ENCODE measurements at regions not wholly inside any gene's neighbourhood (a gene's known extent, or its start where the extent isn't known, plus 50 kb on each side); places are given as distances from the start of the nearest gene placed in this dataset.
"Not testable (repeated sequence)": the region's sequence is repeated elsewhere in the genome, so short reads cannot be mapped to it uniquely, and the experiment has no call there.

- DNase-seq (ENCODE audit: low read depth): no peak
Measured at GRCh38 chr9:90062982-90063381, 458.2 kb downstream of the GADD45G start.

DNA sequence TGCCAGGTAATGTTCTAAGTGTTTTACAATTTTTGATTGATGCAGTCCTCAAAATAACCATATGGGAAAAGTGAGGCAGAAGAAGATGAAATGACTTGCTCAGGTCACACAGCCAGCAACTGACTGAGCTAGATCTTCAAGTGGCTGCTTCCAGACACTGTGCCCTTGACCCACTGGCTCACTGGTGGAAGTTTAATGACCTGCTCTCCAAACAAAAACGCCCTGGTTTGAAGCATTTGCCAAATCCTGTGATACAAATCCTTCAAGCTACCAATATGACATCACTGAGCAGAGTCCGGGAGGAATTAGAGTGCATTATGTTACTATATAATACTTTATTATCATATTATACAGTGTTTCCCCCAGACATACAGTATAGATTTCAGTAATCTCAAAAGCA is 459.4 kb downstream of the GADD45G start:
- DNase-seq (ENCODE audit: low read depth): no peak

DNA sequence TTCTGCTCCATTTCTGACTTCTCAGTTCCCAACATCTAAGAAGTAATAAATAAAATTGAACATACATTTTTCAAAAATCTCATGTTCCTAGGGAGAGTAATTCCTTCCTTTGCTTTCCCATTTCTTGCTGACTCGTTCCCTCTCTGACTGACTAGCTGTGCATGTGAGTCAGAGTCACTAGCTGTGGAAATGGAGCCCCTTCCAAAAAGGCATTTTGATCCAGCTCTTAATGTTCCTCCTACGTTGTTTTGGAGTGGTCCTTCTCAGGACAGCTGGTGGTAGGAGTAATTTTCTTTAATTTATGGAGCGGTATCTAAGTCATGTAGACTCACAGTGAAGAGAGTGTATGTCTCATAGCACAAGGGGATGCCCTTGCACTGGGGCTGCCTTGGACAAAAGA is 460.2 kb downstream of the GADD45G start:
- no peak for DNase-seq (ENCODE audit: low read depth)

- no peak for DNase-seq (ENCODE audit: low read depth)
Measured at GRCh38 chr9:90065851-90066250, 461.0 kb downstream of the GADD45G start.

- no peak for DNase-seq (ENCODE audit: low read depth)
Measured at GRCh38 chr9:90069085-90069484, 464.3 kb downstream of the GADD45G start.

DNA sequence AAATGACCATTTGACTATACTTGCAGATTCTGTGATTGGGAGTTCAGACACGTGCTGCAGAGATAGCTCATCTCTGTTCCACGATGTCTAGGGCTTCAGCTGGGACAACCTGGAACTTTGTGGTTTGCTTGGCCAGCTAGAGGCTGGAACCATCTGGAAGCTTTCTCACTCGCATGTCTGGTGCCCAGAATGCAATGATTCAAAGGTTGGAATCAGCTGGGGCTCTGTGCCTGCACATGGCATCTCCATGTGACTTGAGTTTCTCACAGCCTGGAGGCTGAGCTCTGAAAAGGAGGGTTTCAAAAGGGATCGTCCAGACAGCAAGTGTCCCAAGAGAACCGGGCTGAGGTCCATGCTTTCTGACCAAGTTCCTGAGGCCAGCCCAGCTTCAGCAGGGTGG is 465.2 kb downstream of the GADD45G start:
- DNase-seq (ENCODE audit: low read depth): no peak

DNA sequence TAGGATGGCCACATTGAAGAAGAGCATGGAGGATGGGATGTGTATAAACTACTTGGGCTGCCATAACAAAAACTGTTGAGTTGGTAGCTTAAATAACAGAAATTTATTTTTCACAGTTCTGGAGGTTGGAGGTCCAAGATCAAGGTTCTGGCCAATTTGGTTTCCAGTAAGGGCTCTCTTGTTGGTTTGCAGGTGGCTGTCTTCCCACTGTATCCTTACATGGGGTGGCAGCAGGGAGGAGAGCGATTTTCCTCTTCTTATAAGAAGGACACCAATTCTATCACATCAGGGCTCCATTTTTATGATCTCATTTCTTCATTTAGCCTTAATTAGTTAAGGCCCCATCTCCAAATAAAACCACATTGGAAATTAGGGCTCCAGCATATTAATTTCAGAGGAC is 465.7 kb downstream of the GADD45G start:
- no peak for DNase-seq (ENCODE audit: low read depth)

DNA sequence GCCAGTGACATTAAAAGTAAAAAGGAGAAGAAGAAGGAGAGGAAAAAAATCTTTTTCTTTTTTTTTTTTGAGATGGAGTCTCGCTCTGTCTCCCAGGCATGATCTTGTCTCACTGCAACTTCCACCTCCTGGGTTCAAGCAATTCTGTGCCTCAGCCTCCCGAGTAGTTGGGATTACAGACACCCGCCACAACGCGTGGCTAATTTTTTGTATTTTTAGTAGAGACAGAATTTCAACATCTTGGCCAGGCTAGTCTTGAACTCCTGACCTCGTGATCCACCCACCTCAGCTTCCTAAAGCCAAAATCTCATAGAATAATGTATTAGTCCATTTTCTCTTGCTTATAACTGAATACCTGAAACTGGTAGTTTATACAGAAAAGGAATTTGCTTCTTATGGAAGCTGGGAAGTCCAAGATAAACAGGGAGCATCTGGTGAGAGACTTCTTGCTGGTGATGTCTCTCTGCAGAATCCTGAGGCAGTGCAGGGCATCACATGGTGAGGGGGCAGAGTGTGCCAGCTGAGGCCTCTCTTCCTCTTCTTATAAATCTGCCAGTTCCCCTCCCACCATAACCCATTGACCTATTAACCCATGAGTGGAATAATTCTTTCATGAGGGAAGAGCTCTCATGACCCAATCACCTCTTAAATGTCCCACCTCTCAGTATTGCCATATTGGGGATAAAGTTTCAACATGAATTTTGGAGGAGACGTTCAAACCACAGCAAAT is 466.3 kb downstream of the GADD45G start:
- no peak for DNase-seq (ENCODE audit: low read depth)

- no peak for DNase-seq (ENCODE audit: low read depth)
Measured at GRCh38 chr9:90073186-90073945, 468.6 kb downstream of the GADD45G start.

DNA sequence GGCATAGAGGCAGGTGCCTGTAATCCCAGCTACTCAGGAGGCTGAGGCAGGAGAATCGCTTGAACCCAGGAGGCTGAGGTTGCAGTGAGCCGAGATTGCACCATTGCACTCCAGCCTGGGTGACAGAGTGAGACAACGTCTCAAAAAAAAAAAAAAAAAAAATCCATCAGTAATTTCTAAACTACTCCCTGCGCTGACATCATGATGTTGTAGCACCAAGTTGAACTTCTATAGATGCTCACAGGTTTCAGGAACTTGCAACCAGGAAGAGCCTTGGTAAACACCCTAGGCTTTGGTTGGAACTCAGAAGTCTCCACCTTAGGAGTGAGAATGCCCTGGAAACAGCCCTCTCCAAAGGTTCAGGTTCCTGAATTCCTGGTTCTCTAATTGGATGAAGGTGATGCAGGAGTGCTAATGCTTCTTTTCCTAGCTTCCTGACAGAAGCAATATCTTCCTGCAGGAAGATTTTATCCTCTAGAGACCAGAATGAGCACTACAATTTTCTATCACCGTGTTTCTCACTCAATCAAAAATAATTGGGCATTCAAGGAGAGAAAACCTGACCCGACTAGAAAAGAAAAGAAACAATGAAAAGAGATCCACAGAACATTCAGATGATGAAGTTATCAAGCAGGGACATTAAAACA is 469.6 kb downstream of the GADD45G start:
- DNase-seq (ENCODE audit: low read depth): no peak

DNA sequence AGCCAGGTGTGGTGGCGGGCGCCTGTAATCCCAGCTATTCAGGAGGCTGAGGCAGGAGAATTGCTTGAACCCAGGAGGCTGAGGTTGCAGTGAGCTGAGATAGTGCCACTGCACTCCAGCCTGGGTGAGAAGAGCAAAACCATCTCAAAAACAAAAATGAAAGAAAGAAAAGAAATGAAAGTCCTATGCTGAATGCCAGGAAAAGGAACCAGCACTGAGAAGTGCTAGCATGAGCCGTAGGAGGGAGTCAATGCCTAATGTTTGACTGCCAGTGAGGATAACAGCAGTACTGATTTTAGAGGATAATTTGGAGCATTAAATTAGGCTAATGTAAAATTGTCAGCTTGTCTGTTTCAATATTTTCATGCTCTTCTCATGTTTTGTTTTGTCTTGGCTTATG is 472.8 kb downstream of the GADD45G start:
- DNase-seq (ENCODE audit: low read depth): not testable (repeated sequence)

GRCh38 chr9:90078988-90079421 is 474.2 kb downstream of the GADD45G start:
- no peak for DNase-seq (ENCODE audit: low read depth)

DNA sequence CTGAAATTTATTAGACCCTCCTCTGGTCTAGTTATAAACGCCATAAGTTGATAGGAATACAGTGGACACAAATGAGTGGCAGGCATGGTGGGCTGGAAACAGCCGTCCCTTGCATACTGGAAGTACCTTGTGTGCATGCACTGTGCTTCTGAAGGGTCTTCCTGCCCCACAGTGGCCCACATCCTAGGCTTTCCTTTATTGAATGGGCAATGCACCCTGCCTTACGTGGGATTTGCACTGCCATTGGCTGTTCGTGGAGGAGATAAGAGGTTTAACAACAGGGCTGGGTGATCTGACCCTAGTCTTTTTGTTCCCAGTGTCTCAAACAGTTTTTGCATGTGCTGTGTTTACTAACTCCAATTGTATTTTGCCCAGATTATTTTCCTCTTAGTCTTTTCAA is 480.8 kb downstream of the GADD45G start:
- DNase-seq (ENCODE audit: low read depth): no peak

DNA sequence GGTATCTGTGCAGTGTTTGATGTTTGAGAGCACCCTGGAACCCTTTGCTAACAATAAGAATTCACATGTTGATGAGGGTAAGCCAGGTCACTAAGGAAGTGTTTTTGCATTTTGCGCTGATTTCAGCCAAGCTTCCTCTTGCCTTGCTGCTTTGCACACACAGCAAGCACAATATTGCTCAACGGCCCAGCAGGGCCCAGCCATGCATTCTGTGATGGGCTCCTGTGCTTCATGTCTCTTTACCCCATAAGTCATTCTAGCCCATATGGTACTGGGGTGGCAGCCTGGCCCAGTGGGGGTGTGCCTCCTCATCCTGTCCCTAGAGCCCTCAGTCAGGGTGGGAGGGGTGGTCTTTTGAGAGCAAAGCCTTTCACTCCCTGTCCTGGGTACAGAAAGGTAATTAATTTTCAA is 481.3 kb downstream of the GADD45G start:
- DNase-seq (ENCODE audit: low read depth): no peak

GRCh38 chr9:90088434-90088833 is 483.6 kb downstream of the GADD45G start:
- no peak for DNase-seq (ENCODE audit: low read depth)

GRCh38 chr9:90088856-90089255 is 484.0 kb downstream of the GADD45G start:
- DNase-seq (ENCODE audit: low read depth): no peak

DNA sequence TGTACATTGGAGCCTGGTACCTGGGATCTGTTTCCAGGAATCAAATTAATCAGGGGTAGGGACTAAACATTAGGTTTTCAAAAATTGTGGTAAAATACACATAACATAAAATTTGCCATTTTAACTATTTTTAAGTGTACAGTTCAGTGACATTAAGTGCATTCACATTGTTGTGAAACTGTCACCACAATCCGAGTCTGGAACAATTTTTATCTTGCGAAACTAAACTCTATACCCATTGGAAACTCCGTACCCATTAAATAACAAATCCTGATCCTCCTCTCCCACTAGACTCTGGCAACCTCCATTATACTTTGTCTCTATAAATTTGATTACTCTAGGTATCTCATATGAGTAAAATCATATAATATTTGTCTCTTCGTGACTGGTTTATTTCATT is 486.2 kb downstream of the GADD45G start:
- DNase-seq (ENCODE audit: low read depth): no peak

DNA sequence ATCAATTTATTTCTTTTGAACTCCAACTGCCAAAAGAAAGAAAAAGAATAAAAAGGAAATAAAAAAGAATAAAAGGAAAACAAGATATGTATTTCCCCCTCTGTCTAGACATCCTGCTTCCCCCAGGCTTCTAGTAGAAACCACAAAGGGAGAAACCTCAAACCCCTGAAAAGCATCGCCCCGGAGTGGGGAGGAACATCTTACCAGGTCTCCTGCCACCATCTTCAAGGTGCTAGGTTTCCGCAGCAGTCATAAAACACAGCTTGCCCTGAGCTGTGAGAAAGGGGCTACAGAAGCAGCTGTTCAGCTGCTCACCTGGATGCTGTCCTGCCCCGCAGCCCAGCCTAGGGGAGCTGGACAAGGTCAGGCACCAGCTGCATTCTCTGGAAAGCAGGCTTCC is 487.7 kb downstream of the GADD45G start:
- DNase-seq (ENCODE audit: low read depth): no peak

- no peak for DNase-seq (ENCODE audit: low read depth)
Measured at GRCh38 chr9:90095682-90096081, 490.9 kb downstream of the GADD45G start.

DNA sequence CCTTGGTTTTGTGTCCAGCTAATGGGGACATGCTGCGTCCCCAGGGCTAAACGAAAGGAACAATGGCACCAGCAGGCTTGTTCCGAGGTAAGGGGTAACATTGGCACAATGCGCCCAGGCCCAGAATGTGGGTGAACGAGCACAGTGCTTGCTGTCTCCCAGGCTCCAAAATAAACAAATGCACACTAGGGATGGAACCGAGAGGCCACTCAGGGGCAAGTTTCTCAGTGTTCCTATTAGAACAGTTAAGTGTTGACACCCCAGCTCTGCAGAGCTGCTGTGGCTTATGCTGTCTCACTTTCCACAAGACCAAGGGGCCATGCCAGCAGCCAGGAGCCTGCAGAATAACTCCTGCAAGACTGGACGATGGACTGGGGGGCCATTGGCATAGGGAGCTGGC is 492.4 kb downstream of the GADD45G start:
- DNase-seq (ENCODE audit: low read depth): no peak

DNA sequence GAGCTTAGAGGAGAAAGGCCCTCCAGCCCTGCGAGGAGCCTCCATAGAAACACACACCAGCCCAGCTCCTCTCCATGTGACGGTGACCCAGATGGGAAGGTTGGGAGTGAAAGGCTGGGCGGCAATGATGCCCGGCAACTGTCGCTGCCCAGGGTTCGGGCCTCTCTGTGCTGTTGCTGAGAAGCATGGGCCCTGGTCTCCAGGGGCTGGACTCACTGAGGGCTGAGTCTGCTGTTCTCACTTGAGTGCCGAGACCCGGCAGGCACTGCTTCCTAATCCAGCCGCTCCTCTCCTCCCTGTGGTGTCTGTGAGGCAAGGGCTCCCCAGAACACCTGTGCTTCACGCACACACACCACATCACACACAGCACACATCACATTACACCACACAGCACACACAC is 493.6 kb downstream of the GADD45G start:
- no peak for DNase-seq (ENCODE audit: low read depth)

GRCh38 chr9:90099262-90099963 is 494.6 kb downstream of the GADD45G start:
- no peak for DNase-seq (ENCODE audit: low read depth)

DNA sequence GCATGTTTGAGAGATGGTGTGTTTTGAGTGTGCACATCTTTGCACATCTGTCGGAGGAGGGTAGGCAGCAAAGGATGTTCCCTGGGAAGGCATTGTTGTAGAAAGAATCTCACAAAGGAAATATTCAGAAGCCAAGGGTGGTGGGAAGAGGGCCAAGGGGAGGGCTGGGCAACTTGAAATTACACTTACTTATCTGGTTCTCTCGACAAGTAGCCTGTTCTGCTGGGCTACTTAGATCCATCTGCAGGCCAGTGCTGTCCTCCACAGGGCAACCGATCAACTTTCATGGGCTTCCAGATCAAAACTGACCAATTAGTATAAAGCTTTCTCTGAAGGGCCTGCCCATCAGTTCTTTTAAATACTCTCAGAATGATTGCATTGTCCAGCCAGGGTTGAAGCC is 495.2 kb downstream of the GADD45G start:
- DNase-seq (ENCODE audit: low read depth): no peak

Data from stimulated activated CD8-positive, alpha-beta memory T cell treated with anti-CD3 and anti-CD28 coated beads, Interleukin-15, amount 100 ng/mL, for 1 hour (primary cell).